ENCODE measurements at regions not wholly inside any gene's neighbourhood (a gene's known extent, or its start where the extent isn't known, plus 50 kb on each side); places are given as distances from the start of the nearest gene placed in this dataset.
"Not testable (repeated sequence)": the region's sequence is repeated elsewhere in the genome, so short reads cannot be mapped to it uniquely, and the experiment has no call there.

GRCh38 chr4:102404431-102404969, 59.2 kb upstream of the SLC39A8 start:
- TF ChIP-seq CTCF (IDR thresholded peaks at IDR 0.05), result no peak
- ATAC-seq, result peak in 1 of 4 donors; percentile 22
- Histone ChIP-seq H3K9me3 (no peaks in the 10 kb centered on the region), H3K4me1 (no peaks in the 10 kb centered on the region), H3K4me3 (no peak overlapping the region), H3K36me3 (no peaks in the 10 kb centered on the region), H3K27me3 (no peaks in the 10 kb centered on the region), H3K27ac (no peak overlapping the region)
- WGBS, 2 donors, result 23 to 31% methylated on average over 1 of the region's 1 CpG
- FAIRE-seq, result no peak
- no peak for DNase-seq
- intact Hi-C loops (cut with DNase I), result no loop called here

- Histone ChIP-seq H3K27ac (no peak overlapping the region), H3K4me1 (no peaks in the 10 kb centered on the region), H3K9me3 (no peaks in the 10 kb centered on the region), H3K27me3 (no peaks in the 10 kb centered on the region), H3K36me3 (no peaks in the 10 kb centered on the region), H3K4me3 (no peak overlapping the region)
- no peak for TF ChIP-seq CTCF (IDR thresholded peaks at IDR 0.05)
- no peak for FAIRE-seq
- intact Hi-C loops (cut with DNase I), result no loop called here
- DNase-seq, result no peak
- WGBS, 2 donors, result 77 to 80% methylated on average over 3 of the region's 3 CpGs
- ATAC-seq, result no peak
Observed at GRCh38 chr4:102405821-102406401, 60.6 kb upstream of the SLC39A8 start.

GRCh38 chr4:102410884-102411283, 65.6 kb upstream of the SLC39A8 start:
- intact Hi-C loops (cut with DNase I); H3K4me3 ChIP-seq; ATAC-seq; FAIRE-seq; H3K27me3 ChIP-seq; H3K27ac ChIP-seq; H3K9me3 ChIP-seq; DNase-seq; H3K4me1 ChIP-seq; H3K36me3 ChIP-seq: not testable (repeated sequence)
- WGBS, 2 donors, result 35 to 81% methylated on average over 1 of the region's 1 CpG

GRCh38 chr4:102411408-102411807, 66.1 kb upstream of the SLC39A8 start:
- ATAC-seq (no peak), FAIRE-seq (no peak), DNase-seq (no peak)

GRCh38 chr4:102416765-102417164, 71.5 kb upstream of the SLC39A8 start:
- Histone ChIP-seq H3K9me3 (no peaks in the 10 kb centered on the region), H3K27ac (no peak overlapping the region), H3K36me3 (no peaks in the 10 kb centered on the region), H3K4me1 (no peaks in the 10 kb centered on the region), H3K4me3 (no peak overlapping the region), H3K27me3 (no peaks in the 10 kb centered on the region)
- DNase-seq (no peak), FAIRE-seq (no peak), ATAC-seq (no peak)
- intact Hi-C loops (cut with DNase I), result no loop called here
- TF ChIP-seq CTCF (IDR thresholded peaks at IDR 0.05), result no peak

More at GRCh38 chr4:102411408-102411807, 66.1 kb upstream of the SLC39A8 start:
- intact Hi-C loops (cut with DNase I), result no loop called here
- H3K4me1 ChIP-seq, result no peaks in the 10 kb centered on the region
- 82 to 89% methylated on average over 1 of the region's 1 CpG for WGBS, 2 donors
- no peaks in the 10 kb centered on the region for H3K9me3 ChIP-seq
- no peak overlapping the region for H3K27ac ChIP-seq
- no peaks in the 10 kb centered on the region for H3K36me3 ChIP-seq
- no peak for TF ChIP-seq CTCF (IDR thresholded peaks at IDR 0.05)
- no peak overlapping the region for H3K4me3 ChIP-seq
- H3K27me3 ChIP-seq, result no peaks in the 10 kb centered on the region
